ENCODE measurements at regions not wholly inside any gene's neighbourhood (a gene's known extent, or its start where the extent isn't known, plus 50 kb on each side); places are given as distances from the start of the nearest gene placed in this dataset.

GRCh38 chr16:65201511-65201910, 79.6 kb upstream of the CDH11 start:
- no peak for DNase-seq (ENCODE audit: low read depth in 2 of 2)
- H3K4me3 ChIP-seq (replicated peaks in 1 of 2; ENCODE audit: low read depth in 2 of 2, low read length in 2 of 2): no peak overlapping the region
- TF ChIP-seq CTCF (IDR thresholded peaks at IDR 0.05; ENCODE audit: low read depth, low read length): no peak

- TF ChIP-seq CTCF (IDR thresholded peaks at IDR 0.05; ENCODE audit: low read depth, low read length): no peak
- no peak overlapping the region for H3K4me3 ChIP-seq (replicated peaks in 1 of 2; ENCODE audit: low read depth in 2 of 2, low read length in 2 of 2)
- peak; percentile 72 to 78 for DNase-seq (ENCODE audit: low read depth in 2 of 2)
These were observed 79.0 kb upstream of the CDH11 start for GRCh38 chr16:65200857-65201256.

GRCh38 chr16:65200156-65200773, 78.4 kb upstream of the CDH11 start:
- TF ChIP-seq CTCF (IDR thresholded peaks at IDR 0.05; ENCODE audit: low read depth, low read length): no peak
- no peak overlapping the region for H3K4me3 ChIP-seq (replicated peaks in 1 of 2; ENCODE audit: low read depth in 2 of 2, low read length in 2 of 2)
- peak in 1 of 2 donors; percentile 10 for DNase-seq (ENCODE audit: low read depth in 2 of 2)

GRCh38 chr16:65196420-65197075, 74.7 kb upstream of the CDH11 start:
- TF ChIP-seq CTCF (IDR thresholded peaks at IDR 0.05; ENCODE audit: low read depth, low read length): no peak
- peak in 1 of 2 donors; percentile 18 for DNase-seq (ENCODE audit: low read depth in 2 of 2)
- H3K4me3 ChIP-seq (replicated peaks in 1 of 2; ENCODE audit: low read depth in 2 of 2, low read length in 2 of 2): no peak overlapping the region

- DNase-seq (ENCODE audit: low read depth in 2 of 2): peak in 1 of 2 donors; percentile 35
- TF ChIP-seq CTCF (IDR thresholded peaks at IDR 0.05; ENCODE audit: low read depth, low read length): no peak
- H3K4me3 ChIP-seq (replicated peaks in 1 of 2; ENCODE audit: low read depth in 2 of 2, low read length in 2 of 2): no peak overlapping the region
These were observed 74.1 kb upstream of the CDH11 start for GRCh38 chr16:65195998-65196397.

GRCh38 chr16:65185241-65185778, 63.4 kb upstream of the CDH11 start:
- no peak overlapping the region for H3K4me3 ChIP-seq (replicated peaks in 1 of 2; ENCODE audit: low read depth in 2 of 2, low read length in 2 of 2)
- TF ChIP-seq CTCF (IDR thresholded peaks at IDR 0.05; ENCODE audit: low read depth, low read length): no peak
- DNase-seq (ENCODE audit: low read depth in 2 of 2): no peak

Data from cardiac fibroblast (primary cell).